H9 (cell line): ENCODE measurements at regions not wholly inside any gene's neighbourhood (a gene's known extent, or its start where the extent isn't known, plus 50 kb on each side); places are given as distances from the start of the nearest gene placed in this dataset.
A peak's percentile ranks its signal among the peaks of the same experiment; 100 is the strongest.

Source experiments
- DNase-seq: peaks from one replicate; pipeline ENCODE4 v3.0.0-alpha.2; 2017
- H2AFZ ChIP-seq: one replicate; pipeline ENCODE4 v1.6.1; 2013; ENCODE audit warnings: mild to moderate bottlenecking, low read length, control low read depth, moderate library complexity
- H2AK5ac ChIP-seq: 2 replicates; pipeline ENCODE4 v1.6.1; 2013; ENCODE audit warnings: low read length, control low read depth, mixed read lengths; ENCODE audit not compliant: insufficient read length
- H2BK120ac ChIP-seq: one replicate; pipeline ENCODE4 v1.6.1; 2013; ENCODE audit warnings: low read depth, mild to moderate bottlenecking, low read length, control low read depth, inconsistent platforms; ENCODE audit not compliant: poor library complexity, severe bottlenecking
- H2BK12ac ChIP-seq: 2 replicates; pipeline ENCODE4 v1.6.1; 2013; ENCODE audit warnings: low read length, control low read depth, mixed read lengths, low read depth; ENCODE audit not compliant: insufficient read length
- H2BK15ac ChIP-seq: 2 replicates; pipeline ENCODE4 v1.6.1; 2013; ENCODE audit warnings: low read depth, low read length, control low read depth
- H2BK20ac ChIP-seq: one replicate; pipeline ENCODE4 v1.6.1; 2013; ENCODE audit warnings: low read depth, mild to moderate bottlenecking, low read length, control low read depth, inconsistent platforms; ENCODE audit not compliant: poor library complexity, severe bottlenecking
- H2BK5ac ChIP-seq: 2 replicates; pipeline ENCODE4 v1.6.1; 2013; ENCODE audit warnings: low read length, control low read depth, mixed read lengths; ENCODE audit not compliant: insufficient read length
- H3K14ac ChIP-seq: 2 replicates; pipeline ENCODE4 v1.6.1; 2013; ENCODE audit warnings: low read length, control low read depth; ENCODE audit not compliant: insufficient read depth
- H3K18ac ChIP-seq: 2 replicates; pipeline ENCODE4 v1.6.1; 2013; ENCODE audit warnings: low read depth, mild to moderate bottlenecking, mixed read lengths, low read length, control low read depth; ENCODE audit not compliant: insufficient read length
- H3K23ac ChIP-seq: 2 replicates; pipeline ENCODE4 v1.6.1; 2013; ENCODE audit warnings: low read length, control low read depth, mixed read lengths, low read depth; ENCODE audit not compliant: insufficient read length
- H3K23me2 ChIP-seq: 2 replicates; pipeline ENCODE4 v1.6.1; 2013; ENCODE audit warnings: low read depth, mild to moderate bottlenecking, mixed read lengths, low read length, control low read depth; ENCODE audit not compliant: insufficient read length, poor library complexity, severe bottlenecking
- H3K27ac ChIP-seq: 2 replicates; pipeline ENCODE4 v1.5.1; 2013; ENCODE audit warnings: low read length, control low read depth, mixed read lengths, low read depth; ENCODE audit not compliant: insufficient read length
- H3K27me3 ChIP-seq: 2 replicates; pipeline ENCODE4 v1.6.1; 2013; ENCODE audit warnings: low read length, control low read depth, inconsistent platforms; ENCODE audit not compliant: insufficient read depth
- H3K4ac ChIP-seq: 2 replicates; pipeline ENCODE4 v1.6.1; 2013; ENCODE audit warnings: low read depth, mild to moderate bottlenecking, control low read depth, inconsistent platforms, low read length, moderate library complexity
- H3K4me1 ChIP-seq: 2 replicates; pipeline ENCODE4 v1.6.1; 2013; ENCODE audit warnings: low read length, control low read depth, inconsistent platforms; ENCODE audit not compliant: insufficient read depth
- H3K4me2 ChIP-seq: 2 replicates; pipeline ENCODE4 v1.6.1; 2013; ENCODE audit warnings: low read length, control low read depth, mixed read lengths; ENCODE audit not compliant: insufficient read length, insufficient read depth
- H3K56ac ChIP-seq: 2 replicates; pipeline ENCODE4 v1.6.1; 2013; ENCODE audit warnings: low read depth, mild to moderate bottlenecking, mixed read lengths, low read length, control low read depth; ENCODE audit not compliant: insufficient read length
- H3K79me1 ChIP-seq: 2 replicates; pipeline ENCODE4 v1.6.1; 2013; ENCODE audit warnings: low read depth, mild to moderate bottlenecking, moderate library complexity, low read length, control low read depth, inconsistent platforms; ENCODE audit not compliant: insufficient read depth, poor library complexity, severe bottlenecking
- H3K79me2 ChIP-seq: 2 replicates; pipeline ENCODE4 v1.6.1; 2013; ENCODE audit warnings: low read length, control low read depth, inconsistent platforms; ENCODE audit not compliant: insufficient read depth
- H3K9ac ChIP-seq: 2 replicates; pipeline ENCODE4 v1.6.1; 2013; ENCODE audit warnings: low read length, control low read depth, mixed read lengths; ENCODE audit not compliant: insufficient read length; ENCODE audit errors: extremely low read depth
- H3K9me3 ChIP-seq: one replicate; pipeline ENCODE4 v1.6.1; 2013; ENCODE audit warnings: low read depth, low read length, inconsistent platforms; ENCODE audit not compliant: control insufficient read depth
- H3T11ph ChIP-seq: one replicate; pipeline ENCODE4 v1.6.1; 2013; ENCODE audit warnings: mild to moderate bottlenecking, low read length, control low read depth, inconsistent platforms
- H4K20me1 ChIP-seq: one replicate; pipeline ENCODE4 v1.6.1; 2013; ENCODE audit not compliant: control insufficient read depth, insufficient read length, insufficient read depth
- H4K5ac ChIP-seq: 2 replicates; pipeline ENCODE4 v1.6.1; 2013; ENCODE audit warnings: low read depth, mild to moderate bottlenecking, mixed read lengths, low read length, control low read depth; ENCODE audit not compliant: insufficient read length
- H4K8ac ChIP-seq: replicated peaks from 2 replicates; pipeline ENCODE4 v1.6.1; 2013; ENCODE audit warnings: low read length, control low read depth, mixed read lengths, low read depth; ENCODE audit not compliant: insufficient read length
- H4K91ac ChIP-seq: 2 replicates; pipeline ENCODE4 v1.6.1; 2013; ENCODE audit warnings: low read depth, mild to moderate bottlenecking, moderate library complexity, mixed read lengths, low read length, control low read depth; ENCODE audit not compliant: insufficient read length
- H3K27ac Mint-ChIP-seq, 3 experiments: 2 replicates in 2 of 3; 3 replicates in 1 of 3; pipeline ENCODE4 v1.8.0; 2020 to 2021; ENCODE audit warnings: mixed read lengths in 3 of 3, mild to moderate bottlenecking in 1 of 3, moderate library complexity in 1 of 3
- H3K27me3 Mint-ChIP-seq: 2 replicates; pipeline ENCODE4 v1.8.0; 2021; ENCODE audit warnings: low read depth, mild to moderate bottlenecking, moderate library complexity, mixed read lengths
- H3K36me3 Mint-ChIP-seq, 3 experiments: 2 replicates in 2 of 3; 3 replicates in 1 of 3; pipeline ENCODE4 v1.8.0; 2020 to 2021; ENCODE audit warnings: low read depth in 3 of 3, mixed read lengths in 3 of 3; ENCODE audit not compliant: insufficient read depth in 1 of 3
- H3K4me1 Mint-ChIP-seq, 2 experiments: 2 replicates each; pipeline ENCODE4 v1.8.0; 2020; ENCODE audit warnings: mixed read lengths in 2 of 2
- H3K4me3 Mint-ChIP-seq, 2 experiments: 2 replicates in 1 of 2; 3 replicates in 1 of 2; pipeline ENCODE4 v1.8.0; 2020 to 2021; ENCODE audit warnings: mild to moderate bottlenecking in 2 of 2, mixed read lengths in 2 of 2, moderate library complexity in 1 of 2
- H3K9me3 Mint-ChIP-seq, 2 experiments: 2 replicates in 1 of 2; 3 replicates in 1 of 2; pipeline ENCODE4 v1.8.0; 2020; ENCODE audit warnings: mild to moderate bottlenecking in 2 of 2, mixed read lengths in 2 of 2, moderate library complexity in 1 of 2
- WGBS: extraction: QIAGEN DNeasy Blood & Tissue Kit; methylation state at CpG from one replicate; pipeline ENCODE4 v1.1.7; 2013; ENCODE audit warnings: missing lambda C conversion rate, low lambda C conversion rate, mixed read lengths; ENCODE audit not compliant: insufficient read length; ENCODE audit errors: extremely low coverage; 5-methylcytosine and 5-hydroxymethylcytosine counted together
- TF ChIP-seq, protein P1 (sequence below): fragments of 200-600 bp; sonication (generic); conservative IDR thresholded peaks from 3 replicates; pipeline ENCODE4 v1.8.0; 2021; ENCODE audit warnings: antibody characterized with exemption, mild to moderate bottlenecking

DNA sequence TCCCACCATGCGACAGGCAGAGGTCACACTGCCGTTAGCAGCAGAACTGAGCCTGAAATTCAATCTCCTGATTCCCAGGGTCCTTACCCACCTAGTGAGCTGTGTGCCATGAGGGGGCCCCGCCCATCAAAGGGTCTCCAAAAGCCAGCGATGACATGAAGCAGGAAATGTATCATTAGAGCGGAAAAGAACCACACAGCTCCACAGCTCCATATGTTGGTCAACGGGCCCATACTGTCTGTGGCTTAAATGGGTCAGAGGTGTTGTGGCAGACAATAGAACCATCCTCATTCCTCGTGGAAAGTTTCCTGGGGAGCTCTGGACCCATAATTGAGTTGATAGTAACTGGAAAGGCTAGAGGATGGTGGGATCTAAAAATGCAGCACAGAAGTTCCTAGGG is 68.1 kb upstream of the PODXL start:
- Histone ChIP-seq H3K14ac (no peak overlapping the region), H3K79me1 (no peaks in the 10 kb centered on the region), H2BK5ac (no peak overlapping the region), H3K4me1 (no peaks in the 10 kb centered on the region; the same call in 1 of the 2 replicates), H3K23me2 (no peaks in the 10 kb centered on the region), H3K9me3 (no peaks in the 10 kb centered on the region), H4K8ac (no peak overlapping the region), H2BK15ac (no peak overlapping the region), H4K5ac (no peak overlapping the region), H2AFZ (no peak overlapping the region), H2AK5ac (no peak overlapping the region), H3T11ph (no peak overlapping the region), H2BK12ac (no peak overlapping the region), H3K4me2 (no peak overlapping the region), H3K18ac (no peak overlapping the region), H3K4ac (no peak overlapping the region), H3K9ac (no peak overlapping the region), H3K79me2 (no peaks in the 10 kb centered on the region), H3K27ac (no peak overlapping the region), H4K20me1 (no peaks in the 10 kb centered on the region), H3K56ac (no peak overlapping the region), H2BK120ac (no peak overlapping the region), H3K23ac (no peak overlapping the region), H2BK20ac (no peak overlapping the region), H4K91ac (no peak overlapping the region), H3K27me3 (no peaks in the 10 kb centered on the region)
- DNase-seq = no peak
- H3K36me3 Mint-ChIP-seq = no peaks in the 10 kb centered on the region
- no CpG with 5 or more reads among the region's 7 CpGs for WGBS
- peak overlapping the region in 2 of 3 experiments; percentile 40 to 53; a peak in 2 of 7 replicates for H3K27ac Mint-ChIP-seq
- TF ChIP-seq, protein P1, sequence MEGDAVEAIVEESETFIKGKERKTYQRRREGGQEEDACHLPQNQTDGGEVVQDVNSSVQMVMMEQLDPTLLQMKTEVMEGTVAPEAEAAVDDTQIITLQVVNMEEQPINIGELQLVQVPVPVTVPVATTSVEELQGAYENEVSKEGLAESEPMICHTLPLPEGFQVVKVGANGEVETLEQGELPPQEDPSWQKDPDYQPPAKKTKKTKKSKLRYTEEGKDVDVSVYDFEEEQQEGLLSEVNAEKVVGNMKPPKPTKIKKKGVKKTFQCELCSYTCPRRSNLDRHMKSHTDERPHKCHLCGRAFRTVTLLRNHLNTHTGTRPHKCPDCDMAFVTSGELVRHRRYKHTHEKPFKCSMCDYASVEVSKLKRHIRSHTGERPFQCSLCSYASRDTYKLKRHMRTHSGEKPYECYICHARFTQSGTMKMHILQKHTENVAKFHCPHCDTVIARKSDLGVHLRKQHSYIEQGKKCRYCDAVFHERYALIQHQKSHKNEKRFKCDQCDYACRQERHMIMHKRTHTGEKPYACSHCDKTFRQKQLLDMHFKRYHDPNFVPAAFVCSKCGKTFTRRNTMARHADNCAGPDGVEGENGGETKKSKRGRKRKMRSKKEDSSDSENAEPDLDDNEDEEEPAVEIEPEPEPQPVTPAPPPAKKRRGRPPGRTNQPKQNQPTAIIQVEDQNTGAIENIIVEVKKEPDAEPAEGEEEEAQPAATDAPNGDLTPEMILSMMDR = no peak
- no peaks in the 10 kb centered on the region; a peak in 2 of 5 replicates for H3K9me3 Mint-ChIP-seq
- H3K4me1 Mint-ChIP-seq = peaks cover 66 to 70% of the 10 kb centered on the region in 2 experiments
- H3K4me3 Mint-ChIP-seq = no peak overlapping the region
- H3K27me3 Mint-ChIP-seq = peaks cover 4% of the 10 kb centered on the region
